ENCODE measurements at regions not wholly inside any gene's neighbourhood (a gene's known extent, or its start where the extent isn't known, plus 50 kb on each side); places are given as distances from the start of the nearest gene placed in this dataset.

- H3K9ac ChIP-seq (ENCODE audit: control insufficient read depth, insufficient read depth, low read length): no peak overlapping the region
- ChIA-PET CTCF (no interaction called here), POLR2A (no interaction called here), SMC1A (ENCODE audit: uncharacterized antibody, unreplicated experiment) (no interaction called here), RAD21 (ENCODE audit: unreplicated experiment) (no interaction called here)
- no peaks in the 10 kb centered on the region for H3K27me3 ChIP-seq (replicated peaks in 1 of 2; ENCODE audit: control insufficient read depth in 2 of 2, insufficient read depth in 2 of 2, low read length in 1 of 2)
- no peaks in the 10 kb centered on the region for H3K79me2 ChIP-seq (ENCODE audit: control insufficient read depth, insufficient read depth, low read length)
- H4K20me1 ChIP-seq (ENCODE audit: control insufficient read depth, insufficient read depth): no peaks in the 10 kb centered on the region
- FAIRE-seq (no peak), ATAC-seq (no peak), DNase-seq (ENCODE audit: low read depth, low spot score) (no peak)
- no peak overlapping the region for H3K4me2 ChIP-seq (ENCODE audit: control insufficient read depth, insufficient read depth)
- no TSS peak for BruUV-seq (replicated peaks)
- no peak overlapping the region for H3K4me3 ChIP-seq
- H3K9me3 ChIP-seq (replicated peaks; ENCODE audit: control insufficient read depth, insufficient read depth, low read length): no peaks in the 10 kb centered on the region
- TF ChIP-seq NKRF (conservative IDR thresholded peaks at IDR 0.05) (no peak), CREB1 (IDR thresholded peaks at IDR 0.05; ENCODE audit: low read depth) (no peak), USF1 (IDR thresholded peaks at IDR 0.05; ENCODE audit: borderline replicate concordance, extremely low read length, insufficient read depth, low read depth, low read length) (no peak), NR2F1 (conservative IDR thresholded peaks at IDR 0.05) (no peak), ZNF207 (IDR thresholded peaks at IDR 0.05; ENCODE audit: borderline replicate concordance) (no peak), ETV6 (conservative IDR thresholded peaks at IDR 0.05 in 1 of 2, IDR thresholded peaks at IDR 0.05 in 1 of 2; ENCODE audit: borderline replicate concordance in 1 of 2, low read depth in 1 of 2) (no peak), ZBTB33 (IDR thresholded peaks at IDR 0.05) (no peak), IRF3 (IDR thresholded peaks at IDR 0.05) (no peak)
- no peaks in the 10 kb centered on the region for H3K36me3 ChIP-seq (ENCODE audit: control insufficient read depth in 2 of 2, insufficient read depth in 2 of 2, low read length in 1 of 2)
- intact Hi-C loops (cut with micrococcal nuclease; ENCODE audit: unreplicated experiment): no loop called here
- no peaks in the 10 kb centered on the region for H3K4me1 ChIP-seq (ENCODE audit: control insufficient read depth, insufficient read depth, low read length)
- no peak overlapping the region for H3K27ac ChIP-seq (ENCODE audit: control insufficient read depth, insufficient read depth)
- in situ Hi-C loops (cut with MboI): no loop called here
- WGBS (ENCODE audit: insufficient coverage, insufficient replicate concordance, low lambda C conversion rate, missing lambda C conversion rate): 46% methylated on average over 2 of the region's 2 CpGs
- no peak overlapping the region for H2AFZ ChIP-seq (ENCODE audit: control insufficient read depth, low read depth, low read length)
Observed at GRCh38 chr3:147575391-147575790, 166.2 kb downstream of the ZIC1 start.
